ENCODE measurements at regions not wholly inside any gene's neighbourhood (a gene's known extent, or its start where the extent isn't known, plus 50 kb on each side); places are given as distances from the start of the nearest gene placed in this dataset.

DNA sequence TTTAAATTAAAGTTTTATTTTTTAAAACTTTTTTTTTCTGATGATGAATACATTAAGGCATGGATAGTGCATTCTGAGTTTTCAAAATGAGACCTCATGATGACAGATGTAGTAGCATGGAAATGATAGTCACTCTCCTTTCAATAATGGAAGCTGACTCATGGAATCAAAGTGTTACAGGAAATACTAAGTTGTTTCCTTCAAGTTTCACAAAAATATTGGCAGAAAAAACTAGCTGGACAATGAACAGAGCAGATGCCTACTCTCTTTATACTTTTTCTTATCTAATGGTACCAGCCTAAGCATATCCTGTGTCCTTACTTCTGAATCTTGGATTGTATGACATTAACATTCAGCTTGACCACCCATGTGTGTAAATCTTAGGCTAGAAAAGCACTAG, 1337.3 kb downstream of the PCDH9 start:
- CTCF ChIA-PET, result interaction anchor here (0.8 to 1.7 kb wide), 9 partner anchors 10 to 1331 kb away, joined by 3 to 8 read pairs (median 5); no protein-coding TSS in a partner anchor
- intact Hi-C loops (cut with micrococcal nuclease), result loop anchor here (1.0 kb wide), 1 partner anchor 20 kb away; no protein-coding TSS in a partner anchor
- dilution Hi-C loops (cut with MboI; ENCODE audit: extremely low pct_ligation_motif_present, low sequenced_read_pairs), result no loop called here
- H3K9me3 ChIP-seq (replicated peaks; ENCODE audit: control insufficient read depth, insufficient read depth, low read length), result no peaks in the 10 kb centered on the region
- peak overlapping the region; percentile 67 for H3K9ac ChIP-seq (replicated peaks; ENCODE audit: extremely low read depth, insufficient read depth, low read length)
- TSS peak; percentile 62 for BruUV-seq (replicated peaks)
- H3K4me1 ChIP-seq (ENCODE audit: control insufficient read depth, extremely low read depth, insufficient read depth, low read length), result peaks cover 32% of the 10 kb centered on the region
- DNase-seq (ENCODE audit: low read depth, low spot score), result peak; percentile 86
- no peaks in the 10 kb centered on the region for H4K20me1 ChIP-seq (replicated peaks; ENCODE audit: control insufficient read depth, extremely low read depth, insufficient read depth, low read length)
- no peaks in the 10 kb centered on the region for H3K9me1 ChIP-seq (replicated peaks; ENCODE audit: control insufficient read depth, extremely low read depth, insufficient read depth, low read length)
- H2AFZ ChIP-seq (ENCODE audit: low read depth, low read length), result peak overlapping the region; percentile 72
- H3K36me3 ChIP-seq (ENCODE audit: control insufficient read depth in 2 of 2, extremely low read depth in 1 of 2, insufficient read depth in 2 of 2, low read length in 2 of 2), result no peaks in the 10 kb centered on the region
- TF ChIP-seq POLR2A (IDR thresholded peaks at IDR 0.05; ENCODE audit: low read depth, low read length), result no peak
- no peak for TF ChIP-seq CTCF (IDR thresholded peaks at IDR 0.05; ENCODE audit: extremely low read depth in 1 of 2, insufficient read depth in 1 of 2, low read depth in 1 of 2, low read length in 2 of 2)
- no peak for TF ChIP-seq EZH2 (IDR thresholded peaks at IDR 0.05; ENCODE audit: borderline replicate concordance, low read depth, low read length, severe bottlenecking)
- peak; percentile 61 for TF ChIP-seq POLR2AphosphoS5 (IDR thresholded peaks at IDR 0.05; ENCODE audit: insufficient read depth, low read depth, low read length)
- TF ChIP-seq JUN (IDR thresholded peaks at IDR 0.05; ENCODE audit: borderline replicate concordance, insufficient read depth, insufficient read length, low read depth), result peak; percentile 85
- TF ChIP-seq MAX (IDR thresholded peaks at IDR 0.05; ENCODE audit: insufficient read depth, insufficient read length), result no peak
- TF ChIP-seq GATA2 (IDR thresholded peaks at IDR 0.05; ENCODE audit: insufficient read depth, insufficient read length, low read depth, low read length), result peak; percentile 15
- peak; percentile 73 for TF ChIP-seq FOS (IDR thresholded peaks at IDR 0.05; ENCODE audit: borderline replicate concordance, insufficient read depth, low read length)
- no peak for TF ChIP-seq MYC (IDR thresholded peaks at IDR 0.05; ENCODE audit: low read depth, low read length)
- POLR2A ChIA-PET, result interaction anchor here (1.6 kb wide), 1 partner anchor 20 kb away, joined by 11 read pairs; no protein-coding TSS in a partner anchor
- H3K4me3 ChIP-seq (replicated peaks in 1 of 3; ENCODE audit: insufficient read depth in 1 of 3, low read depth in 1 of 3, low read length in 3 of 3), result no peak overlapping the region
- H3K79me2 ChIP-seq (ENCODE audit: control insufficient read depth, insufficient read depth, low read length), result no peaks in the 10 kb centered on the region
- peak overlapping the region; percentile 82 for H3K27ac ChIP-seq (ENCODE audit: insufficient read depth, low read depth, low read length)
- H3K4me2 ChIP-seq (ENCODE audit: insufficient read depth, low read length), result peak overlapping the region; percentile 90
- peak; percentile 88 for FAIRE-seq
- no peaks in the 10 kb centered on the region for H3K27me3 ChIP-seq (ENCODE audit: control insufficient read depth in 2 of 2, insufficient read depth in 2 of 2, low read length in 2 of 2)

Measured in endothelial cell of umbilical vein (primary cell).